AG10803 (cell line): ENCODE measurements at regions not wholly inside any gene's neighbourhood (a gene's known extent, or its start where the extent isn't known, plus 50 kb on each side); places are given as distances from the start of the nearest gene placed in this dataset.
"Not testable (repeated sequence)": the region's sequence is repeated elsewhere in the genome, so short reads cannot be mapped to it uniquely, and the experiment has no call there.

ENCODE experiments used
- DNase-seq: peaks from one replicate; pipeline ENCODE4 v3.0.0; 2010; ENCODE audit warnings: low read depth
- H3K4me3 ChIP-seq: 2 replicates; pipeline ENCODE4 v1.5.1; 2011; ENCODE audit warnings: mild to moderate bottlenecking, low read length, control low read depth
- TF ChIP-seq, protein P1 (sequence below): conservative IDR thresholded peaks from 2 replicates; pipeline ENCODE4 v1.5.1; 2011; ENCODE audit warnings: mild to moderate bottlenecking, low read length, control low read depth, inconsistent platforms

DNA sequence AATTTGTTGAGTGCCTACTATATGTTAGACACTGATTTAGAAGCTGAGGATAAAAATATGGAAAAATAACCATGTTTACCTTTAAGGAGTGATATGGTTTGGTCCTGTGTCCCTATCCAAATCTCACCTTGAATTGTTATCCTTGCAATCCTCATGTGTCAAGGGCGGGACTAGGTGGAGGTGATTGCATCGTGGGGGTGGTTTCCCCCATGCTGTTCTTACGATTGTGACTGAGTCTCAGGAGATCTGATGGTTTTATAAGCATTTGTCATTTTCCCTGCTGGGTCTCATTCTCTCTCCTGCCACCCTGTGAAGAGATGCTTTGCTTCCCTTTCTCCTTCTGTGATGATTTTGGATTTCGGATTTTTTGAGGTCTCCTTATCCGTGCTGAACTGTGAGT lies 876.4 kb downstream of the DTWD2 start:
- no peak overlapping the region for H3K4me3 ChIP-seq
- no peak for DNase-seq
- TF ChIP-seq, protein P1, sequence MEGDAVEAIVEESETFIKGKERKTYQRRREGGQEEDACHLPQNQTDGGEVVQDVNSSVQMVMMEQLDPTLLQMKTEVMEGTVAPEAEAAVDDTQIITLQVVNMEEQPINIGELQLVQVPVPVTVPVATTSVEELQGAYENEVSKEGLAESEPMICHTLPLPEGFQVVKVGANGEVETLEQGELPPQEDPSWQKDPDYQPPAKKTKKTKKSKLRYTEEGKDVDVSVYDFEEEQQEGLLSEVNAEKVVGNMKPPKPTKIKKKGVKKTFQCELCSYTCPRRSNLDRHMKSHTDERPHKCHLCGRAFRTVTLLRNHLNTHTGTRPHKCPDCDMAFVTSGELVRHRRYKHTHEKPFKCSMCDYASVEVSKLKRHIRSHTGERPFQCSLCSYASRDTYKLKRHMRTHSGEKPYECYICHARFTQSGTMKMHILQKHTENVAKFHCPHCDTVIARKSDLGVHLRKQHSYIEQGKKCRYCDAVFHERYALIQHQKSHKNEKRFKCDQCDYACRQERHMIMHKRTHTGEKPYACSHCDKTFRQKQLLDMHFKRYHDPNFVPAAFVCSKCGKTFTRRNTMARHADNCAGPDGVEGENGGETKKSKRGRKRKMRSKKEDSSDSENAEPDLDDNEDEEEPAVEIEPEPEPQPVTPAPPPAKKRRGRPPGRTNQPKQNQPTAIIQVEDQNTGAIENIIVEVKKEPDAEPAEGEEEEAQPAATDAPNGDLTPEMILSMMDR, result no peak

DNA sequence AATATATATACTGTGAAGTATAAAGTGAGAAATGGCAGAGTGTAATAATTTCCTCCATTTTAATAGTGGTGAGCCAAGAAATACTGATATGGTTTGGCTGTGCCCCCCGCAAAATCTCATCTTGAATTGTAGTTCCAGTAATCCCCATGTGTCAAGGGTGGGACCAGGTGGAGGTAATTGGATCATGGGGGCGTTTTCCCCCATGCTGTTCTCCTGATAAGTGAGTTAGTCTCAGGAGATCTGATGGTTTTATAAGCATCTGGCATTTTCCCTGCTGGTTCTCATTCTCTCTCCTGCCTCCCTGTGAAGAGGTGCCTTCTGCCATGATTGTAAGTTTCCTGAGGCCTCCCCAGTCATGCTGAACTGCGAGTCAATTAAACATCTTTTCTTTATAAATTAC lies 881.1 kb downstream of the DTWD2 start:
- DNase-seq, result not testable (repeated sequence)

DNA sequence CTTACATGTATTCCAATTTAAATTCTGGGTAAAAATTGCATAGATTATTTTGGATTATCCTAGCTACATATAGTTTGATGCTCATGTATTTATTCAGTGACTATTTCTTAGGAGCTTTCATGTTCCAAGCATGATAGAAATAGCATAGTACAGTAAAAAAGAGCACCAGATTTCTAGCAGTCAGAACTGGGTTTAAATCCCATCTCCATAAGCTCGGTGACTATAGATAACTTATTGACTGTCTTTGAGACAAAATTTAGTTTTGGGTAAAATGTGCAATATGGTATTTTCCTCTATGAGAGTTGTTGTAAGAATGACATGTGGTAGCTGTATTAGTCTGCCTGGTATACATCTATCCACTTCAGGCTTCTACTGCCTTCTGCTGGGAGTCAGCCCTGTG lies 889.6 kb downstream of the DTWD2 start:
- TF ChIP-seq, protein P1, result no peak
- DNase-seq, result no peak
- no peak overlapping the region for H3K4me3 ChIP-seq

More for the DNA sequence above, 881.1 kb downstream of the DTWD2 start:
- not testable (repeated sequence) for H3K4me3 ChIP-seq

DNA sequence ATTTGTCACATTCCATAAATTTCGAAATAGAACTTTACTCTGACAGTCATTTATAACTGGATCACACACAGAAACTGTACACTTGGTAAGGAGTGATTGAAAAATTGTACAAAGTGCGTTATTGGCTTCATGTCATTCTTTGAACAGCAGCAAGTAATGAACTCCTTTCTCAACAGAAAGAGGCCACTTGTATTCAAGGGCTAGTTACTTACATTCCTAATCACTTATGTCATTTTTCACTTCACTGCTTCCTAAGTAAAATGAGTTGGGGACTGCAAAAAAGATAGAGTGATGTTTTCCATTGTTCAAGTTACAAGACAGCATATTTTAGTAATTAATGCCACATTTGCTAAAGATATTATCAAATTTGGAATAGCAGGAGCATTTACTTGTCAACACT lies 893.2 kb downstream of the DTWD2 start:
- TF ChIP-seq, protein P1, result no peak
- peak; percentile 0 for DNase-seq
- H3K4me3 ChIP-seq, result no peak overlapping the region

DNA sequence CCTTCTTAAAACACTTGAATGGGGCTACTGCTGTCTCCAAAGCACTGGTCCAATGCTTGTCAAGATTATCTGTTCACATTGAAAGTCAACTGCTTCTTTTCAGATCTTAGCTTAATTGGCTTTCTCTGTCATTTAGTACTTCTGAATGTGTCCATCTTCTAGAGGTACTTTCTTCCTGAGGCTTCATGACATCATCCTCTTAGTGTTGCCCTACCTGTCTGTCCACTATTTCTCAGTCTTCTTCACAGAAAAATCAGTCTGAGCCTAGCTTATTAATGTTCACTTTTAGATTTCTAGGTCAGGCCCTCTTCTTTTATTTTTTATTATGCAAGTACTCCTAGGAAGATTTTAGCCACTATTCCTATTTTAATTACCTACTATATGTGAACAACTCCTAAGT lies 899.9 kb downstream of the DTWD2 start:
- TF ChIP-seq, protein P1, result no peak
- no peak for DNase-seq

DNA sequence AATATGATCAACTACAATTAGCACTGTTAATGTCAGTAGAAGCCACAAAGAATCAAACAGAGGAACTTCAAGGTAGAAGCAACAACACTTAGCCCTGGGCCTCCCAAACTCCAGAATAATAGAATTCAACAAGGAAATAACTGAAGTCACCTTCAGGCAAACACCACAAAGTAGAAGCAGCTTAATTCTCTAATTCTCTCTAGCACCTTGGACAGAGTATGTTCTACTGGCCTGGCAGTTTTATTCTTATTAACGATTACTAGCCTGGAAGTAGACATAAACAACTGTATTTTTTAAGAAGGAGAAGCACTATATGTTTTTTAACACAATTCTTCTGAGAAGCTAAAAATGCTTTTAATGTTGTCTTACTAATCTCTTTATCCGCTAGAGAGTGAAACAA lies 911.9 kb downstream of the DTWD2 start:
- TF ChIP-seq, protein P1, result no peak
- DNase-seq, result no peak
- no peak overlapping the region for H3K4me3 ChIP-seq

More for the DNA sequence above, 899.9 kb downstream of the DTWD2 start:
- H3K4me3 ChIP-seq, result no peak overlapping the region

DNA sequence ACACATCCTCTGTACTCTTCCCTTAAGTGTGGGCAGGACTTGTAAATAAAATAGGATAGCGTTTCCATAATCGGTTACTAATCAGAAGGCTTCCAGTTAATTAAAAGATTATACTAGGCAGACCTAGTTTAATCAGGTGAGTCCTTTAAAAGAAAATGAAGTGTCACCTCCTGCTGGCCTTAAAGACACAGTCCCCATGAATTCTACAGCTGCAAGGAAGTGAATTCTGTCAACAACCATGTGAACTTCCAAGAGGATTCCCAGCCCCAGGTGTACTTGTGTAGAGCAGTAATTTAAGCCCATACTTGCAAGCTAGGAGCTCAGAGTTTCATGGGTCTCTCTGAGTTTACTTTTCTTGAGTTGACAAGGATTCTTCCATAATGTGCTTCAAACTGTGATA lies 918.3 kb downstream of the DTWD2 start:
- no peak for DNase-seq
- TF ChIP-seq, protein P1, result no peak
- H3K4me3 ChIP-seq, result no peak overlapping the region

DNA sequence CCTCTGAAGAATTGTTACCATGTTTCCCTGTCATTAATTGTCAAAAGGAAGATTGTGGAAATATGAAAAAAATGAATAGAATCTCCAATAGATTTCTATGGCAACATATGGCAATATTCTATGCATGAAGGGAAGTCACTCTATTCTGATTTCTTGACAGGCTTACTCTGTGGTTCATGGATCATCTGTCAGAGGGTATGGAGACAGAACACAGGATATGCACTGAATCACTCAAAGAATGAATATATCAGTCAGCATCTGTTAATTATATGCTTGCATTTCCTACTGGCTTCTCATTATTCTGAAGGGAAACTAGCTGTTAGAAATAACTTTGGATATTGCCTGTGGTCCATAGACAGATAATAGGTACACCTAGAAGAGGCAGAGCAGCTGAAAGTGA lies 918.9 kb downstream of the DTWD2 start:
- DNase-seq, result no peak
- TF ChIP-seq, protein P1, result no peak
- no peak overlapping the region for H3K4me3 ChIP-seq
